B cell (primary cell): ENCODE measurements at regions not wholly inside any gene's neighbourhood (a gene's known extent, or its start where the extent isn't known, plus 50 kb on each side); places are given as distances from the start of the nearest gene placed in this dataset.

Source experiments
- CTCF ChIP-seq: fragments of 200-600 bp; IDR thresholded peaks from one replicate; pipeline ENCODE4 v1.8.0; 2022; ENCODE audit warnings: antibody characterized with exemption, mild to moderate bottlenecking
- EZH2 ChIP-seq: IDR thresholded peaks from 2 replicates; pipeline ENCODE4 v1.6.1; 2012; ENCODE audit warnings: borderline replicate concordance, low read depth, mild to moderate bottlenecking, moderate library complexity, low read length; ENCODE audit not compliant: insufficient read depth, poor library complexity, severe bottlenecking

GRCh38 chr4:45745741-45746140, 378.1 kb downstream of the GABRG1 start:
- TF ChIP-seq CTCF: no peak
- no peak for TF ChIP-seq EZH2
